ENCODE measurements at regions not wholly inside any gene's neighbourhood (a gene's known extent, or its start where the extent isn't known, plus 50 kb on each side); places are given as distances from the start of the nearest gene placed in this dataset.

- TF ChIP-seq MAX (IDR thresholded peaks at IDR 0.05) (no peak), REST (IDR thresholded peaks at IDR 0.05) (no peak), GABPA (IDR thresholded peaks at IDR 0.05 in 1 of 2, conservative IDR thresholded peaks at IDR 0.05 in 1 of 2) (no peak), YY1 (IDR thresholded peaks at IDR 0.05) (no peak), RAD21 (IDR thresholded peaks at IDR 0.05) (no peak), CTCF (IDR thresholded peaks at IDR 0.05; ENCODE audit: low read depth, low read length, missing input control) (no peak)
Measured at GRCh38 chr7:69095649-69096048, 502.6 kb upstream of the AUTS2 start.
